NCI-H510A (cell line): ENCODE measurements at regions not wholly inside any gene's neighbourhood (a gene's known extent, or its start where the extent isn't known, plus 50 kb on each side); places are given as distances from the start of the nearest gene placed in this dataset.
"Not testable (repeated sequence)": the region's sequence is repeated elsewhere in the genome, so short reads cannot be mapped to it uniquely, and the experiment has no call there.

Experiments used
- DNase-seq: peaks from one replicate; lab custom pipeline; 2025; lab: John Stamatoyannopoulos, UW

DNA sequence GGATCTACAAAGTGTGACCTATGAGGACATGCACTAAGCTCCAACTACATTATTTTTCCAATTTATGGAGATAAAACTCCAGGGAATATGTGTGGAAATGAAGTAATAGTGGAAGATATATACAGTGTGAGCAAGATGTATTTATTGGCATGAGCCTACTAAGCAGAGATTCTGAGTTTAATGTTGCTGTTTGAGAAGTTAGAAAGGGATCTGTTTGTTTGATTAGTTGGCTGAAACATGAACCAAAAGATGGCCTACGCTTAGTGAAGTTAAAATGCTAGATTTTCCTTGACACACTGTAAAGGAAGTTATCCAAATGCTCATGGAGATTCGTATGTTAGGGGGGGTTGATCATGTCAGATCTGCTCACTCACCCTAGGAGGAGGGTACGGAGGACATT, 621.7 kb downstream of the TMEM182 start:
- no peak for DNase-seq

DNA sequence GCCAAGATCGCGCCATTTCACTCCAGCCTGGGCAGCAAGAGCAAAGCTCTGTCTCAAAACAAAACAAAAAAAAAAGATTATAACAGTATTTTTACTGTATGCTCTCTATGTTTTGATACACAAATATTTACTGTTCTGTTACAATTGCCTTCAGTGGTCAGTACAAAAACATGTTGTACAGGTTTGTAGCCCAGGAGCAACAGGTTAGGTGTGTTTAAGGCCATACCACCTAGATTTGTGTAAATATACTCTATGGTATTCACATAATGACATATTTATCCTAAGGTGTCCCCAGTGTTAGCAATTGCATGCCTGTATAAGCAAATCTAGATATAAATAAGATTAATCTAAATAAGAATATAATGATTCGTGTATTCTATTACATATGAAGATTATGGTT, 625.0 kb downstream of the TMEM182 start:
- DNase-seq = no peak

DNA sequence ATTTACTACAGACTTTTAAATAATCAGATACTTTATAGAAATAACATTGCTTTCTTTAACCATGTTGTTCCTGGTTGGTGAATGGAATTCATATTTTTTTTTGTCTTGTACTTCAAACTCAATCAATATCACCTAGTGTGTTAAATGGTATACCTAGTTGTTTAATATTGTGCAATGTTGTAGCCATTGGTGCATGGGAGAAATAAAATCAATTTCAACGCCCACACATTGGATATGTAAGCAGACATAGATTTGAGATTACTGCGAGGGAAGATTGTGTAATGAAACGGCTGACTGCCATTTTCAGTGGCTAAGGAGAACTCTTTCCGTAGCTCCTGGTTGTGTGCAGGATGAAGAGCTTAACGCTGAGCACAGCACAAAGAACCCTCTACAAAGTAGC, 626.1 kb downstream of the TMEM182 start:
- no peak for DNase-seq

DNA sequence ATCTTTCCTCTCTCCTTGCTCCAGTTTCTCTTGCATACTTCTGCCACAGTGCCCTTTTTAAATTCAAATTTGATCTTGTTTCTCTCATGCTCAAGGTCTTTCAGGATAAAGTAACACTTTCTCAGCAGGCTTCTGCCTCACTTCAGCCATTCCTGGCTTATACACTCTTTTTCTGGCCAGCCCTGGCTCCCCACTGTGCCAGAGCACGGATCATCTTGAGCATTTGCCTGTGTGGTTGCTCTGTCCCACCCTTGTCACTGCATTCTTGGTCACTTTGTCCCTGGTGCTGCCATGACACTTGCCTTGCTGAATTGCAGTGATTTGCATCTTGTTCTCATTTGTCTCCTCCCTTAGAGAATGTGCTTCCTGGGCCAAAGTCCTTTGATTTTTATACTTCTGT, 634.3 kb downstream of the TMEM182 start:
- no peak for DNase-seq

GRCh38 chr2:103401621-103402020, 639.8 kb downstream of the TMEM182 start:
- DNase-seq = no peak

GRCh38 chr2:103402336-103402735, 640.5 kb downstream of the TMEM182 start:
- DNase-seq = no peak

DNA sequence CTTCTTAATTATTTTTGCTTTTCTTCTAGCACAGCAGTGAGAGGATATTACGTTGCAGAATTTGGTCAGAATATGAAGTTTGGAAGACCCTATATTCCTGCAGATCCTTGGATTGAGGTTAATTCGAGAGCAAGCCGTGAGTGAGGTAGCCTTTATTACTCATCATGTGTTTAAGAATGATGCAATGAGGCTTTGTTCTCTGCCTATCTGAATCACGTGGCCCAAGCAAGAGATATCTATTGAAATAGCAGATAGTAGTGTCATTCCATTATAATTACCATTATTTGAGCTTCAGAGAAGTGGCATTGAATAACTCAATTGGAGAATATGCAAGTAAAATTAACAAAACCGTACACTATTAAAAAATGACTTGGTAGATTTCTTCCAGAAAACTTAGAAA, 641.1 kb downstream of the TMEM182 start:
- no peak for DNase-seq

DNA sequence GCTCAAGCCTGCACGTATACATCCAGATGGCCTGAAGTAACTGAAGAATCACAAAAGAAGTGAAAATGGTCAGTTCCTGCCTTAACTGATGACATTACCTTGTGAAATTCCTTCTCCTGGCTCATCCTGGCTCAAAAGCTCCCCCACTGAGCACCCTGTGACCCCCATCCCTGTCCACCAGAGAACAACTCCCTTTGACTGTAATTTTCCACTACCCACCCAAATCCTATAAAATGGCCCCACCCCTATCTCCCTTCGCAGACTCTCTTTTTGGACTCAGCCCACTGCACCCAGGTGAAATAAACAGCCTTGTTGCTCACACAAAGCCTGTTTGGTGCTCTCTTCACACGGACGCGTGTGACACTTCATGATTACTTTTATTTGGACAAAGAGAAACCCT, 641.6 kb downstream of the TMEM182 start:
- DNase-seq = not testable (repeated sequence)

GRCh38 chr2:103410221-103410620, 648.4 kb downstream of the TMEM182 start:
- no peak for DNase-seq

GRCh38 chr2:103419506-103419905, 657.7 kb downstream of the TMEM182 start:
- DNase-seq = no peak

DNA sequence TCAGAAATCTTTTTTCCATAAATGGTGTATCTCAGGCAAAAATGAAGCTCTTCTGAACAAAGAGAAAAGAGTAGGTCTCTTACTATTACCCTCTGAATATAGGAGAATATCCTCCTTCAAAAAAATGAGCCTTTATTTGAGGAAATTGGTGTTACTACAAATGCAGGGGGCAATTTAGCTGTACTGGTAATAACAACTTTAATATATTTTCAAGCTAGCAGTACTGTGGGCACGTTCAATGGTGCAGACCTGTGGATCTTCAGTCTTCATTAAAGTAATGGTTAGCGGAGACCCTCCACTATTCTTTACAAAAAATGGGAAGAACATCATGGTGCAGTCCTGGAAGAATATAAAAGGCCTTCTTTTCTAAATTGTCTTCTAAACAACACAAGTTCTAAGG, 661.3 kb downstream of the TMEM182 start:
- no peak for DNase-seq

DNA sequence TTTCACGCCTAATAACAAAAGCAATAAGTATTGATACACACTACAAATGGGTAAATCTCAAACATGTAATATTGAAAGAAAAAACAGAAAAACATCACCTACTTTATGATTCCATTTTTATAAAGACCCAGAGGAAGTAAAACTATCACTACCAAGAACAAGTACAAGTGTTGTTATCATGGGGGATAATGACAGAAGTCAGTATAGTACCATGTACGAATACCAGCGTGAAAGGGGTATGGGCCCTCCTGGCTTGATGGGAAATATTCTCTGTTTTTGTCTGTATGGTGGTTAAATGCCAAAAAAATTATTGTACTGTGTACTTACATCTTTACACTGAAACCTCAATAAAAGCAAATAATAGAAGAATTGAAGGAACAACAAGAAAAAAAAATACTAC, 665.7 kb downstream of the TMEM182 start:
- DNase-seq = no peak

DNA sequence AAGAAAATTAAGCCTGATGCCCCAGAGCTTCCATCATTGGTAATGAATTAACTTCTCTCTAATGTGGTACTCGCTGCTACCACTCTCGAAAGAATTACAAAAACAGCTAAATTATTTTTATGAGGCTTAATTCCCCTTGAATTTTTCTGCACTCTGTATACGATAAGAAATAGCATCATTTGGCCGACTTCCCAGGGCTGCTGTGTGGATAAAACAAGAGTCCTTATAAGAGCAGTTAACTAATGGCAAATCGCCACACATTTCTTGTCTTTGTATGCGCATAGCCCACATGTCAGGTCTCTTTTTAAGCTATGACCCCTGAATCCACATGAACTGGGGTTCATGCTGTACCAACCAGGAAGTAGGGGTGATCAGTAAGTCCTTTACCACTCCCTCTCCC, 668.4 kb downstream of the TMEM182 start:
- DNase-seq = no peak

DNA sequence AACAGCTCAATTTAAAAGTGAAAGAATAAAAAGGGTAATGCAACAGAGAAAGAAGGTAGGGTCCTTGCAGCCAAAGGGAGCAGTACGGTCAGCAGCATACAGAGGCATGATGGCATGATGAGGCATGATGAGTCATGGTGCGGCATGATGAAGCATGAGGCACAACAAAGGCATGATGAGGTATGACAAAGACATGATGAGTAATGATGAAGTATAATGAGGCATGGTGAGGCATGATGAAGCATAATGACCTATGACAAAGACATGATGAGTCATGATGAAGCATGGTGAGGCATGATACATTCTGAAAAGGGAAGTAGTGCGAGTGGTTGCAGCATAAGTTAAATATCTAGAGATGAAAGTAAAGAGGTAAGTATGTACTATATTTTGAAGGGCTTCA, 673.2 kb downstream of the TMEM182 start:
- no peak for DNase-seq

- DNase-seq = no peak
These were observed 675.3 kb downstream of the TMEM182 start for GRCh38 chr2:103437161-103437560.

GRCh38 chr2:103445347-103445746, 683.5 kb downstream of the TMEM182 start:
- DNase-seq = peak; percentile 75

GRCh38 chr2:103448495-103448894, 686.7 kb downstream of the TMEM182 start:
- peak; percentile 49 for DNase-seq

DNA sequence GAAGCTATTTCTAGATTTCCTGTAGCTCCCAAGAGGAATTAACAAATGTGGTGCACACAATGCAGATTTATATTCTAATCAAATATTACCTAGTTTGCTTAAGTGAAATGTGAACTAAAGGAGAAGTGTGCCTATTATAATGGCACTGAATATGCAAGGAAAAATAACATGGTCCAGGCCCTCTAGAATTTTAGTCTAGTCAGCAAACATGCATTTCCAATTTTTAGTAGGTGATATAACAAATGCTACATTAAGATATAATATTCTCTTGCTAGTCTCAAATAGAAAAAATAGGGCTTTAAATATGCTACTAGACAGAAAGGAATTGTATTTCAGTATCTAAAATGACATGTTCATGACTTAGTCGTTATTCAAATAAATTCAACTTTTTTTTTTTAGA, 689.5 kb downstream of the TMEM182 start:
- DNase-seq = no peak

- no peak for DNase-seq
These were observed 697.5 kb downstream of the TMEM182 start for GRCh38 chr2:103459283-103459682.

- DNase-seq = no peak
These were observed 700.3 kb downstream of the TMEM182 start for GRCh38 chr2:103462101-103462500.

DNA sequence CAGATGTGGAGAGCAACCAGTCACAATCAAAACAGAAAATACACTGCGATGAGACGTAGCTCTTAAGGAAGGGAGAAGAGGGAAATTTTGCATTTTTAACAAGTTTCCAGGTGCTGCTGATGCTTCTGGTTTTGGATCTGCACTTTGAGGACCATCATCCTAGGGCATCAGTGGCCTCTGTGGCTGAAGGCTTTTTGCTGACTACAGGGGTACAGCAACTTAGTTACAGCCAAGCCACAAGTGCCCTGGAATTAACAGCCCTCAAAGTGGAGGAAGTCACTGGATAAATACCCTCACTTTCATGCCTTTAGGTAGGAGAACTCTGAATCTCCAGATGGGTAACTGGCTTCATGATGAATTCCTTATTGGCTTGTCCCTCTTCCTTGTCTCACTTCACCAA, 700.9 kb downstream of the TMEM182 start:
- DNase-seq = no peak

GRCh38 chr2:103464831-103465230, 703.0 kb downstream of the TMEM182 start:
- no peak for DNase-seq

DNA sequence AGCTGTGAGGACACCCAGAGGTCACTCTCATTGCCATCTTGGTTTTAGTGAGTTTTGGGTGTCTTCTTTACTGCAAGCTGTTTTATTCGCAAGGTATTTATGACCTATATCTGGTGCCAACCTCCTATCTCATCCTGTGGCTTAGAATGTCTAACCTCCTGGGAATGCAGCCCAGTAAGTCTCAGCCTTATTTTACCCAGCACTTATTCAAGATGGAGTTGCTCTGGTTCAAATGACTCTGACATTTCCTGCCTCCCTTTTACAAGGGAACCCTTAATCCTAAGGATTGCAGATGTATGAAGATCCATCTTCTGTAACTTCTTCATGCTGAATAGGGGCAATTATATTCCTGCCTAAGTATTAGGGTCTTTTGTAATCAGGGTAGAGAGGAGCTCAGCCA, 708.0 kb downstream of the TMEM182 start:
- DNase-seq = no peak

DNA sequence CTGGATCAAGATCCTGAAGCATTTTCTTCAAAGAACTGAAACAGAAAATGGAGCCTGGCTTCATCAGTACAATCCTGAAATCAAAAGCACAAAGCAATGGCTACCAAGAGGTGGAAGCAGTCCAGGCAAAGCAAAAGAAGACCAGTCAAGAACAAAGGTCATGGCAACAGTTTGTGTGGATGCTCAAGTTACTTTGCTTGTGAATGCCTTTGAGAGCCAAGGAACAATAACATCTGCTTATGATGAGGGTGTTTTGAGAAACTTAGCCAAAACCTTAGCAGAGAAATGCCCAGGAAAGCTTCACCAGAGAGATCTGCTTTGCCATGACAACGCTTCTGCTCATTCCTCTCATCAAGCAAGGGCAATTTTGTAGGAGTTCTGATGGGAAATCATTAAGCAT, 723.1 kb downstream of the TMEM182 start:
- no peak for DNase-seq

DNA sequence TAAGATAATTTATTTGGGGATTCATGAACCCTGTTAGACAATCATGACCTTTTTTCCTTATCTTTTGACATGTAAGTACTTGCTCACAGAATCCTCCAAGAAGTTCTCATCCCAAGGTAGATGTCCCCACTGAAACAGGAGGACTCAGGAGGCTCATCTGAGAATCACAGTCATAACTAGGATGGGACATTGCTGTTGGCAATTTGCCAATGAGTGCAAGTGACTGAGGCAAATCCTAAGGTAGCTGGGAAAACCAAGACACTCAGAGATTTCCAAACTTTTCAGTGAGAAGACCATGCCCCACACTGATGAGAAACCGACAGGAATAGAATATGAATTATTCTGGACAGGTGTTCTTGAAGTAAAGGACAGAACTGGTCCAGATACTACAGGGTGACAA, 735.0 kb downstream of the TMEM182 start:
- no peak for DNase-seq
